ENCODE measurements at regions not wholly inside any gene's neighbourhood (a gene's known extent, or its start where the extent isn't known, plus 50 kb on each side); places are given as distances from the start of the nearest gene placed in this dataset.
"Not testable (repeated sequence)": the region's sequence is repeated elsewhere in the genome, so short reads cannot be mapped to it uniquely, and the experiment has no call there.

DNA sequence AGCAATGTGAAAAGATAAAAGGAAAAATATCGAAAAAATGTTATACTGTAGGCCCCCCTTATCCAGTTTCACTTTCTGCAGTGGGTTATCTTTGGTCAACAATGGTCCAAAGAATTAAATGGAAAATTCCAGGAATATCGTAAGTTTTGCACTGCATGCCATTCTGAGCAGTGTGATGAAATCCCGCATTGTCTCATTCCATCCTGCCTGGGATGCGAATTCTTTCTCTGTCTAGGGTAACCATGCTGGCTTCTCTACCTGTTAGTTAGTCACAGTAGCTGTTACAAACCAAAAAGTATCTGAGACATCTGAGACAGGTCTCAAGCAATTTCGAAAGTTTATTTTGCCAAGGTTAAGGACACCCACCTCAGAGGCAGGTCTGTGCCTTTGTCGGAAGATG is 170.3 kb downstream of the COX18 start:
- no peaks in the 10 kb centered on the region for H3K9me3 Mint-ChIP-seq
- H3K27ac Mint-ChIP-seq: no peak overlapping the region
- intact Hi-C loops (cut with micrococcal nuclease): no loop called here
- CTCF ChIA-PET: no interaction called here
- H3K4me1 Mint-ChIP-seq (ENCODE audit: low read depth): no peaks in the 10 kb centered on the region
- no peaks in the 10 kb centered on the region for H3K27me3 Mint-ChIP-seq (ENCODE audit: low read depth)
- H3K4me3 Mint-ChIP-seq: no peak overlapping the region
- H3K36me3 Mint-ChIP-seq (ENCODE audit: low read depth): no peaks in the 10 kb centered on the region
- no peak for DNase-seq

GRCh38 chr4:72896515-72896914 is 173.0 kb downstream of the COX18 start:
- intact Hi-C loops (cut with micrococcal nuclease): no loop called here
- Mint-ChIP-seq H3K36me3 (ENCODE audit: low read depth) (no peaks in the 10 kb centered on the region), H3K9me3 (no peaks in the 10 kb centered on the region), H3K27me3 (ENCODE audit: low read depth) (peaks cover 3% of the 10 kb centered on the region), H3K4me1 (ENCODE audit: low read depth) (no peaks in the 10 kb centered on the region), H3K4me3 (no peak overlapping the region), H3K27ac (no peak overlapping the region)
- no peak for DNase-seq
- CTCF ChIA-PET: no interaction called here

GRCh38 chr4:72895408-72895807 is 174.1 kb downstream of the COX18 start:
- no peak overlapping the region for H3K27ac Mint-ChIP-seq
- no peaks in the 10 kb centered on the region for H3K4me1 Mint-ChIP-seq (ENCODE audit: low read depth)
- intact Hi-C loops (cut with micrococcal nuclease): no loop called here
- H3K36me3 Mint-ChIP-seq (ENCODE audit: low read depth): no peaks in the 10 kb centered on the region
- no peaks in the 10 kb centered on the region for H3K9me3 Mint-ChIP-seq
- no peak for DNase-seq
- H3K4me3 Mint-ChIP-seq: no peak overlapping the region
- H3K27me3 Mint-ChIP-seq (ENCODE audit: low read depth): peaks cover 8% of the 10 kb centered on the region
- CTCF ChIA-PET: no interaction called here

GRCh38 chr4:72893354-72894066 is 176.0 kb downstream of the COX18 start:
- peaks cover 10% of the 10 kb centered on the region for H3K27me3 Mint-ChIP-seq (ENCODE audit: low read depth)
- no peak overlapping the region for H3K27ac Mint-ChIP-seq
- no peak overlapping the region for H3K4me3 Mint-ChIP-seq
- no peaks in the 10 kb centered on the region for H3K36me3 Mint-ChIP-seq (ENCODE audit: low read depth)
- CTCF ChIA-PET: no interaction called here
- H3K4me1 Mint-ChIP-seq (ENCODE audit: low read depth): no peaks in the 10 kb centered on the region
- no peak for DNase-seq
- intact Hi-C loops (cut with micrococcal nuclease): no loop called here
- no peaks in the 10 kb centered on the region for H3K9me3 Mint-ChIP-seq

GRCh38 chr4:72888331-72888730 is 181.2 kb downstream of the COX18 start:
- DNase-seq: no peak
- intact Hi-C loops (cut with micrococcal nuclease): no loop called here
- Mint-ChIP-seq H3K27me3 (ENCODE audit: low read depth) (peaks cover 16% of the 10 kb centered on the region), H3K9me3 (no peaks in the 10 kb centered on the region), H3K4me1 (ENCODE audit: low read depth) (no peaks in the 10 kb centered on the region), H3K27ac (no peak overlapping the region), H3K36me3 (ENCODE audit: low read depth) (no peaks in the 10 kb centered on the region), H3K4me3 (no peak overlapping the region)
- CTCF ChIA-PET: no interaction called here

DNA sequence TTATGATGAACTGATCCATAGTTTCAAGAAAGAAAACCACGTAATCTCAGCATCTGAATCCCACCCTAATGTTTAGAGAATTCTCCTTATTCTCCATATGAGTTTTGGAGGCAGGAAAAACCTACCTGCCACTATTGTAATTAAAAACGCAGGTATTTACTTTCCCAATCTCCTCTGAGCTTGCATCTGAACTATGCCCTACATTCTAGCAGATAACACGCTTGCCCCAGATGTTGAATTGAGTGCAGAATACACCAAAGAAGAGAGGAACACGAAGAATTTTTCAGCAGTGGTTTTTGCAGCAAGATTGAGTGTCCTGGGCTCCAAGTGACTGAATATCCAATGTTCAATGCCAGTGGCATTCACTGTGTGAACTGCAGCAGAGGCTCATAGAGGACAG is 182.4 kb downstream of the COX18 start:
- DNase-seq: no peak
- CTCF ChIA-PET: no interaction called here
- Mint-ChIP-seq H3K9me3 (peaks cover 2% of the 10 kb centered on the region), H3K27me3 (ENCODE audit: low read depth) (peaks cover 16% of the 10 kb centered on the region), H3K36me3 (ENCODE audit: low read depth) (no peaks in the 10 kb centered on the region), H3K27ac (no peak overlapping the region), H3K4me1 (ENCODE audit: low read depth) (no peaks in the 10 kb centered on the region), H3K4me3 (no peak overlapping the region)
- intact Hi-C loops (cut with micrococcal nuclease): loop anchor here (2.0 kb wide), 1 partner anchor 184 kb away; no protein-coding TSS in a partner anchor

DNA sequence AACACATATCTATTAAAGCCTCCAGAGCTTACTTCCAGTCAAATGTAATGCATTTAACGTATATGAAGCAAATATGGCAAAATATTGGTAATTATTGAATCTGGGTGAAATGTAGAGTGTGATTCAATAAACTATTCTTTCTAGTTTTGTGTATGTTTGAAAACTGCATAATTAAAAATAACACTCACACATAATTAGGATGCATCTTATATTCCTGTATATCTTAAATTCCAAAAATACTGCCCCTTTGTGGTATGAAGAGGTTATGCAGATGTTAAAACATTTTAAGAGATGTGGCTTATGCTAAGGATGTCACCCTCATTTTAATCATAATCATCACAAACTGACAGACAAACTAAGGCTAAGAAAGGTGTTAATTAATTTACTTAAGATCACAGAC is 182.9 kb downstream of the COX18 start:
- CTCF ChIA-PET: no interaction called here
- Mint-ChIP-seq H3K4me3 (no peak overlapping the region), H3K9me3 (peaks cover 2% of the 10 kb centered on the region), H3K36me3 (ENCODE audit: low read depth) (no peaks in the 10 kb centered on the region), H3K27ac (no peak overlapping the region), H3K4me1 (ENCODE audit: low read depth) (no peaks in the 10 kb centered on the region), H3K27me3 (ENCODE audit: low read depth) (peaks cover 16% of the 10 kb centered on the region)
- DNase-seq: no peak
- intact Hi-C loops (cut with micrococcal nuclease): loop anchor here (1.0 to 2.0 kb wide), 2 partner anchors 184 to 381 kb away; no protein-coding TSS in a partner anchor

- H3K9me3 Mint-ChIP-seq; intact Hi-C loops (cut with micrococcal nuclease); H3K4me1 Mint-ChIP-seq (ENCODE audit: low read depth); CTCF ChIA-PET; H3K36me3 Mint-ChIP-seq (ENCODE audit: low read depth); H3K27me3 Mint-ChIP-seq (ENCODE audit: low read depth); DNase-seq; H3K4me3 Mint-ChIP-seq; H3K27ac Mint-ChIP-seq: not testable (repeated sequence)
These were observed 185.3 kb downstream of the COX18 start for GRCh38 chr4:72884225-72884624.

GRCh38 chr4:72876946-72877345 is 192.6 kb downstream of the COX18 start:
- H3K36me3 Mint-ChIP-seq (ENCODE audit: low read depth): no peaks in the 10 kb centered on the region
- H3K4me1 Mint-ChIP-seq (ENCODE audit: low read depth): no peaks in the 10 kb centered on the region
- no peak overlapping the region for H3K27ac Mint-ChIP-seq
- CTCF ChIA-PET: no interaction called here
- intact Hi-C loops (cut with micrococcal nuclease): no loop called here
- H3K27me3 Mint-ChIP-seq (ENCODE audit: low read depth): no peaks in the 10 kb centered on the region
- DNase-seq: no peak
- no peak overlapping the region for H3K4me3 Mint-ChIP-seq
- peaks cover 5% of the 10 kb centered on the region for H3K9me3 Mint-ChIP-seq

- Mint-ChIP-seq H3K4me1 (ENCODE audit: low read depth) (no peaks in the 10 kb centered on the region), H3K36me3 (ENCODE audit: low read depth) (no peaks in the 10 kb centered on the region), H3K27me3 (ENCODE audit: low read depth) (no peaks in the 10 kb centered on the region), H3K27ac (no peak overlapping the region), H3K4me3 (no peak overlapping the region), H3K9me3 (peaks cover 5% of the 10 kb centered on the region)
- intact Hi-C loops (cut with micrococcal nuclease): no loop called here
- CTCF ChIA-PET: no interaction called here
- no peak for DNase-seq
These were observed 194.0 kb downstream of the COX18 start for GRCh38 chr4:72875545-72875944.

DNA sequence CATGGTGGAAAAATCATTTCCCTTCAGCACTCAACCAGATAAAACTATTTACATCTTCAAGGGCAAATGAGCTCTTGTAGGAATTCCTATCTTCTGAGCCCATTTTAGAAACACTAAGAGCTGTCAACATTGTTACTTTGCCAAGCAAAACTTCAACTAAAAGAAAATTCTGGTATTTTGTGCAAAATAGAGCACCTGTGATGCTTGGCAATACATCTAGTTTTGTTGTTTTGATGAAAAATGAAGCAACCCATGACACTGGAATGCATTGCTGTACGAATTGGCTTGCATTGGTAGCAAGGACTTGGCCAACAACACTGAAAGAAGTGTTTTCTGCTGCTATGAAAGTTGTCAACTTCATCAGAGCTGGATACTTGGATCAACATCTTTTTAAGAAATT is 194.4 kb downstream of the COX18 start:
- no peaks in the 10 kb centered on the region for H3K4me1 Mint-ChIP-seq (ENCODE audit: low read depth)
- DNase-seq: no peak
- H3K9me3 Mint-ChIP-seq: peaks cover 3% of the 10 kb centered on the region
- intact Hi-C loops (cut with micrococcal nuclease): no loop called here
- H3K36me3 Mint-ChIP-seq (ENCODE audit: low read depth): no peaks in the 10 kb centered on the region
- H3K27ac Mint-ChIP-seq: no peak overlapping the region
- CTCF ChIA-PET: no interaction called here
- no peak overlapping the region for H3K4me3 Mint-ChIP-seq
- H3K27me3 Mint-ChIP-seq (ENCODE audit: low read depth): no peaks in the 10 kb centered on the region

GRCh38 chr4:72864898-72865297 is 204.6 kb downstream of the COX18 start:
- intact Hi-C loops (cut with micrococcal nuclease): no loop called here
- Mint-ChIP-seq H3K36me3 (ENCODE audit: low read depth) (no peaks in the 10 kb centered on the region), H3K4me3 (no peak overlapping the region), H3K4me1 (ENCODE audit: low read depth) (peaks cover 6% of the 10 kb centered on the region), H3K9me3 (peaks cover 6% of the 10 kb centered on the region), H3K27ac (peak overlapping the region; percentile 75), H3K27me3 (ENCODE audit: low read depth) (peaks cover 3% of the 10 kb centered on the region)
- DNase-seq: no peak
- CTCF ChIA-PET: no interaction called here

- CTCF ChIA-PET; H3K9me3 Mint-ChIP-seq; intact Hi-C loops (cut with micrococcal nuclease); H3K27me3 Mint-ChIP-seq (ENCODE audit: low read depth); DNase-seq; H3K36me3 Mint-ChIP-seq (ENCODE audit: low read depth); H3K4me1 Mint-ChIP-seq (ENCODE audit: low read depth); H3K4me3 Mint-ChIP-seq: not testable (repeated sequence)
- H3K27ac Mint-ChIP-seq: peak overlapping the region; percentile 75
These were observed 205.2 kb downstream of the COX18 start for GRCh38 chr4:72864277-72864676.
